ENCODE measurements at regions not wholly inside any gene's neighbourhood (a gene's known extent, or its start where the extent isn't known, plus 50 kb on each side); places are given as distances from the start of the nearest gene placed in this dataset.

- DNase-seq: no peak
These were observed 103.7 kb upstream of the TGFBR2 start for GRCh38 chr3:30502742-30503073.

GRCh38 chr3:30503446-30503845, 103.0 kb upstream of the TGFBR2 start:
- no peak for DNase-seq

- no peak for DNase-seq
These were observed 101.5 kb upstream of the TGFBR2 start for GRCh38 chr3:30504939-30505338.

GRCh38 chr3:30505866-30506520, 100.4 kb upstream of the TGFBR2 start:
- DNase-seq: no peak

- no peak for DNase-seq
These were observed 98.1 kb upstream of the TGFBR2 start for GRCh38 chr3:30508339-30508738.

GRCh38 chr3:30510596-30510995, 95.8 kb upstream of the TGFBR2 start:
- DNase-seq: no peak

GRCh38 chr3:30511524-30512251, 94.7 kb upstream of the TGFBR2 start:
- no peak for DNase-seq

GRCh38 chr3:30512576-30512975, 93.8 kb upstream of the TGFBR2 start:
- DNase-seq: no peak

GRCh38 chr3:30513374-30514152, 92.8 kb upstream of the TGFBR2 start:
- no peak for DNase-seq

GRCh38 chr3:30516238-30516637, 90.2 kb upstream of the TGFBR2 start:
- DNase-seq: no peak

- DNase-seq: no peak
These were observed 88.1 kb upstream of the TGFBR2 start for GRCh38 chr3:30518181-30518864.

- DNase-seq: no peak
These were observed 87.5 kb upstream of the TGFBR2 start for GRCh38 chr3:30518872-30519271.

GRCh38 chr3:30520699-30521098, 85.7 kb upstream of the TGFBR2 start:
- no peak for DNase-seq

- DNase-seq: no peak
These were observed 85.2 kb upstream of the TGFBR2 start for GRCh38 chr3:30521156-30521715.

- no peak for DNase-seq
These were observed 83.9 kb upstream of the TGFBR2 start for GRCh38 chr3:30522476-30522875.

GRCh38 chr3:30523366-30523765, 83.0 kb upstream of the TGFBR2 start:
- DNase-seq: no peak

- DNase-seq: no peak
These were observed 81.9 kb upstream of the TGFBR2 start for GRCh38 chr3:30524357-30525040.

- DNase-seq: no peak
These were observed 80.4 kb upstream of the TGFBR2 start for GRCh38 chr3:30526031-30526430.

GRCh38 chr3:30527186-30527585, 79.2 kb upstream of the TGFBR2 start:
- DNase-seq: no peak

GRCh38 chr3:30527720-30528119, 78.7 kb upstream of the TGFBR2 start:
- no peak for DNase-seq

- DNase-seq: no peak
These were observed 76.3 kb upstream of the TGFBR2 start for GRCh38 chr3:30530084-30530483.

GRCh38 chr3:30531017-30531570, 75.3 kb upstream of the TGFBR2 start:
- no peak for DNase-seq
